Omental fat pad (tissue), 3 donors: ENCODE measurements at regions not wholly inside any gene's neighbourhood (a gene's known extent, or its start where the extent isn't known, plus 50 kb on each side); places are given as distances from the start of the nearest gene placed in this dataset.

Experiments used
- ATAC-seq: fragments of 150-250 bp; one replicate; pipeline ENCODE4 v1.9.1; 2016; ENCODE audit warnings: mild to moderate bottlenecking, moderate library complexity; ENCODE audit not compliant: low FRiP score
- DNase-seq: peaks from one replicate; pipeline ENCODE4 v3.0.0-alpha.2; 2019; ENCODE audit warnings: low spot score
- CTCF ChIP-seq, 3 donors: fragments of 450-650 bp; IDR thresholded peaks; one replicate each; pipeline ENCODE4 v1.5.1; 2016 to 2017; ENCODE audit warnings: antibody characterized with exemption in 3 of 3, mild to moderate bottlenecking in 3 of 3, moderate library complexity in 2 of 3

GRCh38 chr5:103340132-103340531, 81.6 kb downstream of the MACIR start:
- DNase-seq (no peak), ATAC-seq (no peak)
- TF ChIP-seq CTCF (IDR thresholded peaks at IDR 0.05): no peak

- ATAC-seq: no peak
- TF ChIP-seq CTCF (IDR thresholded peaks at IDR 0.05): no peak
- no peak for DNase-seq
Measured at GRCh38 chr5:103336941-103337340, 78.4 kb downstream of the MACIR start.

- no peak for TF ChIP-seq CTCF (IDR thresholded peaks at IDR 0.05)
- no peak for ATAC-seq
- DNase-seq: no peak
Measured at GRCh38 chr5:103333376-103333775, 74.8 kb downstream of the MACIR start.

- no peak for TF ChIP-seq CTCF (IDR thresholded peaks at IDR 0.05)
- DNase-seq: no peak
- no peak for ATAC-seq
Measured at GRCh38 chr5:103330875-103331274, 72.3 kb downstream of the MACIR start.
